ENCODE measurements at regions not wholly inside any gene's neighbourhood (a gene's known extent, or its start where the extent isn't known, plus 50 kb on each side); places are given as distances from the start of the nearest gene placed in this dataset.

- Histone ChIP-seq H3K9ac (no peak overlapping the region), H3K36me3 (ENCODE audit: control insufficient read depth, insufficient read depth, low read length) (no peaks in the 10 kb centered on the region), H3K9me3 (ENCODE audit: control insufficient read depth, low read length) (no peaks in the 10 kb centered on the region), H3K4me3 (ENCODE audit: low read depth, low read length) (no peak overlapping the region), H3K4me1 (no peaks in the 10 kb centered on the region), H3K27ac (no peak overlapping the region), H3K79me2 (no peaks in the 10 kb centered on the region), H3K4me2 (ENCODE audit: low read length) (no peak overlapping the region), H2AFZ (no peak overlapping the region), H3K27me3 (ENCODE audit: control insufficient read depth, insufficient read depth, low read length) (no peaks in the 10 kb centered on the region)
- no peak for TF ChIP-seq CTCF (IDR thresholded peaks at IDR 0.05)
Observed at GRCh38 chr2:64713686-64714085, 60.0 kb upstream of the SERTAD2 start.

GRCh38 chr2:64716569-64716968 lies 62.9 kb upstream of the SERTAD2 start:
- no peak overlapping the region for H2AFZ ChIP-seq
- H3K27me3 ChIP-seq (ENCODE audit: control insufficient read depth, insufficient read depth, low read length): no peaks in the 10 kb centered on the region
- H3K36me3 ChIP-seq (ENCODE audit: control insufficient read depth, insufficient read depth, low read length): no peaks in the 10 kb centered on the region
- TF ChIP-seq CTCF (IDR thresholded peaks at IDR 0.05): no peak
- no peak overlapping the region for H3K27ac ChIP-seq
- no peak overlapping the region for H3K4me2 ChIP-seq (ENCODE audit: low read length)
- no peaks in the 10 kb centered on the region for H3K79me2 ChIP-seq
- no peaks in the 10 kb centered on the region for H3K9me3 ChIP-seq (ENCODE audit: control insufficient read depth, low read length)
- H3K4me3 ChIP-seq (ENCODE audit: low read depth, low read length): no peak overlapping the region
- H3K9ac ChIP-seq: no peak overlapping the region
- H3K4me1 ChIP-seq: no peaks in the 10 kb centered on the region

GRCh38 chr2:64718250-64718885 lies 64.7 kb upstream of the SERTAD2 start:
- TF ChIP-seq CTCF (IDR thresholded peaks at IDR 0.05): no peak
- Histone ChIP-seq H3K27me3 (ENCODE audit: control insufficient read depth, insufficient read depth, low read length) (no peaks in the 10 kb centered on the region), H3K36me3 (ENCODE audit: control insufficient read depth, insufficient read depth, low read length) (no peaks in the 10 kb centered on the region), H3K4me2 (ENCODE audit: low read length) (no peak overlapping the region), H3K27ac (no peak overlapping the region), H3K4me1 (no peaks in the 10 kb centered on the region), H3K9ac (no peak overlapping the region), H3K4me3 (ENCODE audit: low read depth, low read length) (no peak overlapping the region), H3K9me3 (ENCODE audit: control insufficient read depth, low read length) (no peaks in the 10 kb centered on the region), H2AFZ (no peak overlapping the region), H3K79me2 (no peaks in the 10 kb centered on the region)

- H3K9me3 ChIP-seq (ENCODE audit: control insufficient read depth, low read length): no peaks in the 10 kb centered on the region
- no peak overlapping the region for H3K9ac ChIP-seq
- no peaks in the 10 kb centered on the region for H3K36me3 ChIP-seq (ENCODE audit: control insufficient read depth, insufficient read depth, low read length)
- H3K27ac ChIP-seq: no peak overlapping the region
- peaks cover 4% of the 10 kb centered on the region for H3K79me2 ChIP-seq
- no peaks in the 10 kb centered on the region for H3K4me1 ChIP-seq
- no peak overlapping the region for H2AFZ ChIP-seq
- H3K4me2 ChIP-seq (ENCODE audit: low read length): no peak overlapping the region
- no peak for TF ChIP-seq CTCF (IDR thresholded peaks at IDR 0.05)
- no peak overlapping the region for H3K4me3 ChIP-seq (ENCODE audit: low read depth, low read length)
- no peaks in the 10 kb centered on the region for H3K27me3 ChIP-seq (ENCODE audit: control insufficient read depth, insufficient read depth, low read length)
Observed at GRCh38 chr2:64720535-64721319, 67.0 kb upstream of the SERTAD2 start.

- H2AFZ ChIP-seq: no peak overlapping the region
- no peaks in the 10 kb centered on the region for H3K9me3 ChIP-seq (ENCODE audit: control insufficient read depth, low read length)
- no peaks in the 10 kb centered on the region for H3K27me3 ChIP-seq (ENCODE audit: control insufficient read depth, insufficient read depth, low read length)
- H3K36me3 ChIP-seq (ENCODE audit: control insufficient read depth, insufficient read depth, low read length): no peaks in the 10 kb centered on the region
- H3K4me1 ChIP-seq: no peaks in the 10 kb centered on the region
- no peak overlapping the region for H3K27ac ChIP-seq
- no peak overlapping the region for H3K4me2 ChIP-seq (ENCODE audit: low read length)
- TF ChIP-seq CTCF (IDR thresholded peaks at IDR 0.05): no peak
- H3K9ac ChIP-seq: no peak overlapping the region
- H3K4me3 ChIP-seq (ENCODE audit: low read depth, low read length): no peak overlapping the region
- peaks cover 4% of the 10 kb centered on the region for H3K79me2 ChIP-seq
Observed at GRCh38 chr2:64721320-64721623, 67.6 kb upstream of the SERTAD2 start.
